Thyroid gland (tissue), 4 donors: ENCODE measurements at regions not wholly inside any gene's neighbourhood (a gene's known extent, or its start where the extent isn't known, plus 50 kb on each side); places are given as distances from the start of the nearest gene placed in this dataset.

Experiments used
- DNase-seq, 2 donors: peaks; one replicate each; pipeline ENCODE4 v3.0.0-alpha.2; 2019
- H3K27ac ChIP-seq, 3 donors: fragments of 200-600 bp; sonication (generic); 1 replicate in 2 of 3; 2 replicates in 1 of 3; pipeline ENCODE4 v1.5.1; 2016 to 2019; ENCODE audit warnings: mild to moderate bottlenecking in 1 of 3, moderate library complexity in 1 of 3
- H3K27me3 ChIP-seq: fragments of 200-600 bp; sonication (generic); one replicate; pipeline ENCODE4 v1.5.1; 2019
- H3K36me3 ChIP-seq, 2 donors: fragments of 200-600 bp; sonication (generic); one replicate each; pipeline ENCODE4 v1.5.1; 2016 to 2019
- H3K4me1 ChIP-seq, 2 donors: fragments of 200-600 bp; sonication (generic); one replicate each; pipeline ENCODE4 v1.5.1; 2017 to 2019
- H3K4me3 ChIP-seq, 3 donors: fragments of 200-600 bp; sonication (generic); replicated peaks in 1 of 3; 1 replicate in 2 of 3; 2 replicates in 1 of 3; pipeline ENCODE4 v1.5.1; 2016; ENCODE audit warnings: mild to moderate bottlenecking in 1 of 3
- H3K9me3 ChIP-seq: fragments of 200-600 bp; sonication (generic); one replicate; pipeline ENCODE4 v1.5.1; 2017
- CTCF ChIP-seq, 6 experiments: fragments of 200-600 bp in 3 of 6; fragments of 450-650 bp in 3 of 6; sonication (generic) in 3 of 6; IDR thresholded peaks; one replicate each; pipeline ENCODE4 v1.5.1; 2016 to 2019; ENCODE audit warnings: antibody characterized with exemption in 6 of 6, mild to moderate bottlenecking in 2 of 6, inconsistent platforms in 1 of 6, moderate library complexity in 1 of 6
- POLR2A ChIP-seq, 2 donors: fragments of 450-650 bp; IDR thresholded peaks; one replicate each; pipeline ENCODE4 v1.6.1; 2017; ENCODE audit warnings: antibody characterized with exemption in 2 of 2, mild to moderate bottlenecking in 2 of 2, moderate library complexity in 1 of 2
- WGBS, 2 donors: methylation state at CpG; one replicate each; pipeline ENCODE4 v1.1.5; 2017; 5-methylcytosine and 5-hydroxymethylcytosine counted together
- intact Hi-C: fragments of 100-400 bp; cut with DNase I; formaldehyde crosslinking; loops from one replicate; pipeline ENCODE4 v1.15.1; 2023

DNA sequence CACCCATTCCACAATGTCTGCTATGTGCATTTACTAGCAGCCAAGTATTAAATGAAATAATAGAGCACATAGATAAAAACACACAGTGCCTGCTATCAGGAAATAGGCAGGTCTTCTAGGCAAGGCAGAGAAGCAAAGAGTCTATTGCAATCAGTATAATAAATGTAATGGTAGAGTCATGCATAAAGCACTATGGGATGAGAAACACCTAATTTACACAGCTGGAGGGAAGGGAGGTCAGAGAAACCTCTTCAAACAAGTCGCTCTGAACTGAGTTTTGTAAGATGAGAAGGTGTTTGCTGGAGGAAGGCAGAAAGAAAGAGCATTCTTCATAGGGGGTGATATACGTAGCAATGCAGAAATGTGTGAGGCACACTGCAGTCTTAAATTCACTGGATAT, 341.0 kb upstream of the DMAC1 start:
- no peak for DNase-seq
- 33 to 37% methylated on average over 2 of the region's 2 CpGs for WGBS, 2 donors
- no peak overlapping the region for H3K27ac ChIP-seq

GRCh38 chr9:8139756-8140155, 340.2 kb upstream of the DMAC1 start:
- DNase-seq: no peak
- Histone ChIP-seq H3K36me3 (no peaks in the 10 kb centered on the region), H3K27ac (no peak overlapping the region), H3K27me3 (no peaks in the 10 kb centered on the region), H3K4me1 (no peaks in the 10 kb centered on the region), H3K4me3 (no peak overlapping the region), H3K9me3 (no peaks in the 10 kb centered on the region)
- intact Hi-C loops: no loop called here
- no peak for TF ChIP-seq CTCF (IDR thresholded peaks at IDR 0.05)
- no peak for TF ChIP-seq POLR2A (IDR thresholded peaks at IDR 0.05)
- WGBS, 2 donors: 96 to 100% methylated on average over 1 of the region's 1 CpG

More for the DNA sequence above, 341.0 kb upstream of the DMAC1 start:
- H3K4me1 ChIP-seq: no peaks in the 10 kb centered on the region
- H3K4me3 ChIP-seq: no peak overlapping the region
- H3K9me3 ChIP-seq: no peaks in the 10 kb centered on the region
- no peaks in the 10 kb centered on the region for H3K27me3 ChIP-seq
- intact Hi-C loops: no loop called here
- H3K36me3 ChIP-seq: no peaks in the 10 kb centered on the region
- TF ChIP-seq CTCF (IDR thresholded peaks at IDR 0.05) (no peak), POLR2A (IDR thresholded peaks at IDR 0.05) (no peak)

DNA sequence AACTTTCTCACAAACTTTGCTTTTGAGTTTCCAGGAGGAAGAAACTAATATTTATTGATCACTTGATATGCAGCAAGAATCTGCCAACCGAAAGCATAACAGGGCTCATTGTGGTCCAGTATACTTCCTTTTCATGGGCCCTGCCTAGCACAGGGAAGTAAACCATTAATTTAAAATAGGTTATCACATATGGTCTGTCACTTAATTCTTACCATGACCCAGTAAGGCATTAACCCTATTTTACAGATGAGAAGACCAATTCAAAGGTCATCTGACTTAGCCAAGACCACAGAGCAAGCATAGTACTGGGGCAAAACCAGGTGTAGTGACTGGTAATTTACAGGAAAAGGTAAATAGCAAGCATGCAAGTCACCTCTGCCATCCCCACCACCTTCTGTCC, 336.9 kb upstream of the DMAC1 start:
- no peak for TF ChIP-seq POLR2A (IDR thresholded peaks at IDR 0.05)
- no peak for TF ChIP-seq CTCF (IDR thresholded peaks at IDR 0.05)
- no peaks in the 10 kb centered on the region for H3K27me3 ChIP-seq
- H3K36me3 ChIP-seq: no peaks in the 10 kb centered on the region
- no peak for DNase-seq
- no peak overlapping the region for H3K27ac ChIP-seq
- H3K9me3 ChIP-seq: no peaks in the 10 kb centered on the region
- H3K4me3 ChIP-seq: no peak overlapping the region
- intact Hi-C loops: no loop called here
- WGBS, 2 donors: 92 to 94% methylated on average over 1 of the region's 1 CpG
- no peaks in the 10 kb centered on the region for H3K4me1 ChIP-seq

- 83 to 100% methylated on average over 3 of the region's 3 CpGs for WGBS, 2 donors
Measured at GRCh38 chr9:8134635-8135034, 335.1 kb upstream of the DMAC1 start.

GRCh38 chr9:8133606-8134005, 334.0 kb upstream of the DMAC1 start:
- Histone ChIP-seq H3K27ac (no peak overlapping the region), H3K36me3 (no peaks in the 10 kb centered on the region), H3K27me3 (no peaks in the 10 kb centered on the region), H3K4me3 (no peak overlapping the region), H3K4me1 (no peaks in the 10 kb centered on the region), H3K9me3 (no peaks in the 10 kb centered on the region)
- WGBS, 2 donors: 51 to 68% methylated on average over 2 of the region's 2 CpGs
- TF ChIP-seq CTCF (IDR thresholded peaks at IDR 0.05): no peak
- no peak for TF ChIP-seq POLR2A (IDR thresholded peaks at IDR 0.05)
- intact Hi-C loops: no loop called here
- no peak for DNase-seq

More at GRCh38 chr9:8134635-8135034, 335.1 kb upstream of the DMAC1 start:
- no peak overlapping the region for H3K4me3 ChIP-seq
- no peak overlapping the region for H3K27ac ChIP-seq
- H3K9me3 ChIP-seq: no peaks in the 10 kb centered on the region
- intact Hi-C loops: no loop called here
- TF ChIP-seq CTCF (IDR thresholded peaks at IDR 0.05) (no peak), POLR2A (IDR thresholded peaks at IDR 0.05) (no peak)
- H3K36me3 ChIP-seq: no peaks in the 10 kb centered on the region
- H3K4me1 ChIP-seq: no peaks in the 10 kb centered on the region
- no peaks in the 10 kb centered on the region for H3K27me3 ChIP-seq
- DNase-seq: no peak
